ENCODE measurements at regions not wholly inside any gene's neighbourhood (a gene's known extent, or its start where the extent isn't known, plus 50 kb on each side); places are given as distances from the start of the nearest gene placed in this dataset.

GRCh38 chr12:131530041-131530332, 180.9 kb upstream of the SFSWAP start:
- Histone ChIP-seq H3K4me2 (ENCODE audit: low read length) (no peak overlapping the region), H2AFZ (no peak overlapping the region), H3K27me3 (ENCODE audit: control insufficient read depth, insufficient read depth, low read length) (no peaks in the 10 kb centered on the region), H3K9ac (no peak overlapping the region), H3K4me3 (ENCODE audit: low read depth, low read length) (no peak overlapping the region), H3K27ac (no peak overlapping the region), H3K9me3 (ENCODE audit: control insufficient read depth, low read length) (no peaks in the 10 kb centered on the region), H3K79me2 (no peaks in the 10 kb centered on the region), H3K4me1 (no peaks in the 10 kb centered on the region), H3K36me3 (ENCODE audit: control insufficient read depth, insufficient read depth, low read length) (no peaks in the 10 kb centered on the region)
- no peak for TF ChIP-seq CTCF (IDR thresholded peaks at IDR 0.05)

DNA sequence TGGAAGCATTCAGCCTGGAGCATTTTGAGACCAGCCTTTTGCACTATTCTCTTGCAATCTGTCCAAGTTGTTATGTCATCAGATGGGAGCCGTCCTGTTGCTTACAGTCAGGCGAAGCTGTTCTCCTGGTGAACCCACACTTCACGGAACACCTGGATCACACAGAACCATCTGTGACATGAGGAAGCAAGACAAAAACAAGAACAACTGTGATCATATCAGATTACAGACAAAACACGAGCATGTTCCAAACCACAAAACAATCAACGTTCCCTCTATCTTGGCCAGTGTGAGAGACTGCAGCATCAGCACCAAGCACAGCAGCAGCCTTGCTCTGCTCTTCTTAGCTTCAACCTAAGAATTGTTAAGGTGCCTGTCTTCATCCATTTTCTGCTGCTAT, 180.5 kb upstream of the SFSWAP start:
- Histone ChIP-seq H3K4me3 (ENCODE audit: low read depth, low read length) (no peak overlapping the region), H3K27ac (no peak overlapping the region), H3K79me2 (no peaks in the 10 kb centered on the region), H3K9me3 (ENCODE audit: control insufficient read depth, low read length) (no peaks in the 10 kb centered on the region), H3K36me3 (ENCODE audit: control insufficient read depth, insufficient read depth, low read length) (no peaks in the 10 kb centered on the region), H3K4me2 (ENCODE audit: low read length) (no peak overlapping the region), H3K4me1 (no peaks in the 10 kb centered on the region), H2AFZ (no peak overlapping the region), H3K27me3 (ENCODE audit: control insufficient read depth, insufficient read depth, low read length) (no peaks in the 10 kb centered on the region), H3K9ac (no peak overlapping the region)
- no peak for TF ChIP-seq CTCF (IDR thresholded peaks at IDR 0.05)

DNA sequence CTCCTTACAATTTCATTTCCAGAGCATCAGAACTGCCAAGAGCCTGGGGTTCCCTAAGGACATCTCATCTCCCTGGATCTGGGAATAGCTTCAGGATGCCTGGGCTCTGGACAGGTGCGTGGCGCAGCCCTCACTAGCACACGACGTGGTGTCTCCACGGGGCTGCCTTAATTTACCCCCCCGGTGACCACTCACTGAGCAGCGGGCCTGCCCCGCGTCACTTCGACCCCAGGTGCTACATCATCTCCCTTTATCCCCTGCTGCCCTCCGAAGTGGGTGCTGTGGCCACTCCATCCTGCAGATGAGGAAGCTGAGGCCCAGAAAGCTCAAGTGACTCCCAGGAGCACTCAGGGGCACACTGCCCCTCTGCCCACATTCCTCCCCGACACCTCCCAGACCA, 177.8 kb upstream of the SFSWAP start:
- no peaks in the 10 kb centered on the region for H3K9me3 ChIP-seq (ENCODE audit: control insufficient read depth, low read length)
- no peaks in the 10 kb centered on the region for H3K27me3 ChIP-seq (ENCODE audit: control insufficient read depth, insufficient read depth, low read length)

GRCh38 chr12:131535779-131536178, 175.1 kb upstream of the SFSWAP start:
- H3K4me2 ChIP-seq (ENCODE audit: low read length) = no peak overlapping the region
- no peak overlapping the region for H2AFZ ChIP-seq
- no peak overlapping the region for H3K9ac ChIP-seq
- no peaks in the 10 kb centered on the region for H3K27me3 ChIP-seq (ENCODE audit: control insufficient read depth, insufficient read depth, low read length)
- H3K36me3 ChIP-seq (ENCODE audit: control insufficient read depth, insufficient read depth, low read length) = no peaks in the 10 kb centered on the region
- no peak for TF ChIP-seq CTCF (IDR thresholded peaks at IDR 0.05)
- H3K9me3 ChIP-seq (ENCODE audit: control insufficient read depth, low read length) = no peaks in the 10 kb centered on the region
- no peak overlapping the region for H3K4me3 ChIP-seq (ENCODE audit: low read depth, low read length)
- no peaks in the 10 kb centered on the region for H3K4me1 ChIP-seq
- H3K79me2 ChIP-seq = no peaks in the 10 kb centered on the region
- H3K27ac ChIP-seq = no peak overlapping the region

More for the DNA sequence above, 177.8 kb upstream of the SFSWAP start:
- no peak overlapping the region for H2AFZ ChIP-seq
- H3K27ac ChIP-seq = no peak overlapping the region
- H3K4me3 ChIP-seq (ENCODE audit: low read depth, low read length) = no peak overlapping the region
- no peak overlapping the region for H3K9ac ChIP-seq
- no peak overlapping the region for H3K4me2 ChIP-seq (ENCODE audit: low read length)
- H3K4me1 ChIP-seq = no peaks in the 10 kb centered on the region
- H3K36me3 ChIP-seq (ENCODE audit: control insufficient read depth, insufficient read depth, low read length) = no peaks in the 10 kb centered on the region
- no peak for TF ChIP-seq CTCF (IDR thresholded peaks at IDR 0.05)
- no peaks in the 10 kb centered on the region for H3K79me2 ChIP-seq

- Histone ChIP-seq H3K27ac (no peak overlapping the region), H3K27me3 (ENCODE audit: control insufficient read depth, insufficient read depth, low read length) (no peaks in the 10 kb centered on the region), H3K9me3 (ENCODE audit: control insufficient read depth, low read length) (no peaks in the 10 kb centered on the region), H3K79me2 (no peaks in the 10 kb centered on the region), H3K4me2 (ENCODE audit: low read length) (no peak overlapping the region), H3K4me3 (ENCODE audit: low read depth, low read length) (no peak overlapping the region), H2AFZ (no peak overlapping the region), H3K4me1 (no peaks in the 10 kb centered on the region), H3K36me3 (ENCODE audit: control insufficient read depth, insufficient read depth, low read length) (no peaks in the 10 kb centered on the region), H3K9ac (no peak overlapping the region)
- TF ChIP-seq CTCF (IDR thresholded peaks at IDR 0.05) = no peak
Observed at GRCh38 chr12:131536337-131536736, 174.6 kb upstream of the SFSWAP start.

Measured in parathyroid adenoma (tissue), 2 donors.